Ascending aorta (tissue), 2 donors: ENCODE measurements at regions not wholly inside any gene's neighbourhood (a gene's known extent, or its start where the extent isn't known, plus 50 kb on each side); places are given as distances from the start of the nearest gene placed in this dataset.

Experiments
- DNase-seq, 2 donors: peaks; one replicate each; pipeline ENCODE4 v3.0.0-alpha.2; 2019; ENCODE audit warnings: low spot score in 2 of 2
- H3K27ac ChIP-seq, 2 donors: fragments of 200-600 bp; sonication (generic); one replicate each; pipeline ENCODE4 v1.5.1; 2016 to 2017; ENCODE audit warnings: mild to moderate bottlenecking in 1 of 2
- H3K27me3 ChIP-seq: fragments of 200-600 bp; sonication (generic); one replicate; pipeline ENCODE4 v1.5.1; 2017
- H3K36me3 ChIP-seq, 2 donors: fragments of 200-600 bp; sonication (generic); one replicate each; pipeline ENCODE4 v1.5.1; 2016
- H3K4me1 ChIP-seq, 2 donors: fragments of 200-600 bp; sonication (generic); one replicate each; pipeline ENCODE4 v1.5.1; 2016 to 2017; ENCODE audit warnings: mild to moderate bottlenecking in 1 of 2
- H3K4me3 ChIP-seq, 2 donors: fragments of 200-600 bp; sonication (generic); one replicate each; pipeline ENCODE4 v1.5.1; 2016 to 2017; ENCODE audit warnings: mild to moderate bottlenecking in 1 of 2
- H3K9me3 ChIP-seq, 2 donors: fragments of 200-600 bp; sonication (generic); one replicate each; pipeline ENCODE4 v1.5.1; 2016
- CTCF ChIP-seq, 3 experiments: fragments of 200-600 bp in 2 of 3; fragments of 450-650 bp in 1 of 3; sonication (generic) in 2 of 3; IDR thresholded peaks; one replicate each; pipeline ENCODE4 v1.5.1; 2016 to 2019; ENCODE audit warnings: antibody characterized with exemption in 3 of 3, mild to moderate bottlenecking in 1 of 3, moderate library complexity in 1 of 3
- intact Hi-C: fragments of 100-400 bp; cut with DNase I; formaldehyde crosslinking; loops from one replicate; pipeline ENCODE4 v1.15.1; 2023

- Histone ChIP-seq H3K36me3 (no peaks in the 10 kb centered on the region), H3K27ac (no peak overlapping the region), H3K9me3 (no peaks in the 10 kb centered on the region), H3K4me3 (no peak overlapping the region), H3K27me3 (no peaks in the 10 kb centered on the region), H3K4me1 (no peaks in the 10 kb centered on the region)
- intact Hi-C loops: no loop called here
- no peak for TF ChIP-seq CTCF (IDR thresholded peaks at IDR 0.05)
- DNase-seq: no peak
These were observed 330.0 kb downstream of the RASEF start for GRCh38 chr9:82732928-82733327.

GRCh38 chr9:82736126-82736525 is 326.8 kb downstream of the RASEF start:
- Histone ChIP-seq H3K27me3 (no peaks in the 10 kb centered on the region), H3K4me1 (no peaks in the 10 kb centered on the region), H3K27ac (no peak overlapping the region), H3K4me3 (no peak overlapping the region), H3K36me3 (no peaks in the 10 kb centered on the region), H3K9me3 (no peaks in the 10 kb centered on the region)
- no peak for TF ChIP-seq CTCF (IDR thresholded peaks at IDR 0.05)
- intact Hi-C loops: no loop called here
- no peak for DNase-seq

DNA sequence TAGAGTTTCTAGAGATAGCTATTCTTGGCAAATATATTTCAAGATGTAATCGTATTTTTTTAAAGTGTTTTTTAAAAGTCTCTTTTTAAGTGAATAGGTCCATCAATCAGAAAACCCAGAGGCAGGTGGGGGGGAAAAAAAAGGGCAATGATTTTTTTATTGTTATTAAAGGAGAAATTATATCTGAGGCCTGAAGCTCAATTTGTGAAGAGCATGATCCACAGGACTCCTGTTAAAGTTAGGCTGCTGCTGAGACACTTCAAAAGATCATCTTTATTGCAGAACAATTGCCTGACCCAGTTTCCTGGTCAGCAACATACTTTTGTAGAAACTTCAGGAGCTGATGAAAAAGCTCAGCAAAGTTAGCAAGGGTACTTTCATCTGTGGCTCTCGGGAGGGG is 326.2 kb downstream of the RASEF start:
- Histone ChIP-seq H3K36me3 (no peaks in the 10 kb centered on the region), H3K9me3 (no peaks in the 10 kb centered on the region), H3K4me3 (no peak overlapping the region), H3K4me1 (no peaks in the 10 kb centered on the region), H3K27me3 (no peaks in the 10 kb centered on the region), H3K27ac (no peak overlapping the region)
- no peak for TF ChIP-seq CTCF (IDR thresholded peaks at IDR 0.05)
- no peak for DNase-seq
- intact Hi-C loops: no loop called here

DNA sequence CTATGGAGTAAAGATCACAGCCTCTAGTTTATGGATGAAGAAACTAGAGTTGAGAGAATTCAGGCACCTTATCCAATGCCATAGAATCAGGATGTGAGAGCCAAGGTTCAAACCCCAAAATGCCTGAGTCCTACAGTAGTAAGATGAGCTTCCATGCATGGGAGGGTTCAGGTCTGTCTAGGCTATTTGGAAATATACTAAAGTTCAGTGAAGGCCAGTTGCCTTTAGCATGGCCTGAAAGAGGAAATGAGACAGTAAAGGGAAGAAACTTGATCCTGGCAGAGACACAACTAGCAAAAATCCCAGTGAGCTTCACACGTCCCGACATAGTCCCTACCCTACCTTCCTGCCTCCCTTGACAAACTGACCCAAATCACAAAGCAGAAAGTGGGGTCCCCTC is 317.0 kb downstream of the RASEF start:
- no peaks in the 10 kb centered on the region for H3K27me3 ChIP-seq
- TF ChIP-seq CTCF (IDR thresholded peaks at IDR 0.05): no peak
- no peaks in the 10 kb centered on the region for H3K9me3 ChIP-seq
- H3K27ac ChIP-seq: no peak overlapping the region
- H3K4me1 ChIP-seq: no peaks in the 10 kb centered on the region
- no peak overlapping the region for H3K4me3 ChIP-seq
- no peak for DNase-seq
- no peaks in the 10 kb centered on the region for H3K36me3 ChIP-seq
- intact Hi-C loops: no loop called here

- H3K27me3 ChIP-seq: no peaks in the 10 kb centered on the region
- no peaks in the 10 kb centered on the region for H3K4me1 ChIP-seq
- DNase-seq: no peak
- intact Hi-C loops: no loop called here
- H3K9me3 ChIP-seq: no peaks in the 10 kb centered on the region
- no peak for TF ChIP-seq CTCF (IDR thresholded peaks at IDR 0.05)
- no peak overlapping the region for H3K27ac ChIP-seq
- H3K4me3 ChIP-seq: no peak overlapping the region
- no peaks in the 10 kb centered on the region for H3K36me3 ChIP-seq
These were observed 312.5 kb downstream of the RASEF start for GRCh38 chr9:82750411-82750913.

GRCh38 chr9:82757924-82758323 is 305.0 kb downstream of the RASEF start:
- intact Hi-C loops: no loop called here
- H3K4me1 ChIP-seq: no peaks in the 10 kb centered on the region
- H3K9me3 ChIP-seq: no peaks in the 10 kb centered on the region
- no peaks in the 10 kb centered on the region for H3K27me3 ChIP-seq
- TF ChIP-seq CTCF (IDR thresholded peaks at IDR 0.05): no peak
- no peaks in the 10 kb centered on the region for H3K36me3 ChIP-seq
- no peak overlapping the region for H3K27ac ChIP-seq
- no peak overlapping the region for H3K4me3 ChIP-seq
- no peak for DNase-seq
